T-helper 2 cell treated with Interferon-gamma antibody and Interleukin-4, amounts not matched to agents 100 ng/mL and 5 ng/mL, for 36 hours (primary cell): ENCODE measurements at regions not wholly inside any gene's neighbourhood (a gene's known extent, or its start where the extent isn't known, plus 50 kb on each side); places are given as distances from the start of the nearest gene placed in this dataset.

ENCODE experiments used
- intact Hi-C: fragments of 100-400 bp; cut with micrococcal nuclease; formaldehyde crosslinking; loops from one replicate; pipeline ENCODE4 v1.15.1; 2023

GRCh38 chr14:101507836-101508150, 53.5 kb upstream of the DIO3 start:
- intact Hi-C loops: no loop called here

- intact Hi-C loops: no loop called here
Observed at GRCh38 chr14:101508196-101508947, 52.9 kb upstream of the DIO3 start.

- intact Hi-C loops: no loop called here
Observed at GRCh38 chr14:101508948-101509729, 52.2 kb upstream of the DIO3 start.

- intact Hi-C loops: no loop called here
Observed at GRCh38 chr14:101509730-101510371, 51.4 kb upstream of the DIO3 start.

- intact Hi-C loops: no loop called here
Observed at GRCh38 chr14:101511199-101511598, 50.1 kb upstream of the DIO3 start.
